H9 (cell line): ENCODE measurements at regions not wholly inside any gene's neighbourhood (a gene's known extent, or its start where the extent isn't known, plus 50 kb on each side); places are given as distances from the start of the nearest gene placed in this dataset.

Experiments used
- DNase-seq: peaks from one replicate; pipeline ENCODE4 v3.0.0-alpha.2; 2017
- H2AFZ ChIP-seq: one replicate; pipeline ENCODE4 v1.6.1; 2013; ENCODE audit warnings: mild to moderate bottlenecking, low read length, control low read depth, moderate library complexity
- H2AK5ac ChIP-seq: 2 replicates; pipeline ENCODE4 v1.6.1; 2013; ENCODE audit warnings: low read length, control low read depth, mixed read lengths; ENCODE audit not compliant: insufficient read length
- H2BK120ac ChIP-seq: one replicate; pipeline ENCODE4 v1.6.1; 2013; ENCODE audit warnings: low read depth, mild to moderate bottlenecking, low read length, control low read depth, inconsistent platforms; ENCODE audit not compliant: poor library complexity, severe bottlenecking
- H2BK12ac ChIP-seq: 2 replicates; pipeline ENCODE4 v1.6.1; 2013; ENCODE audit warnings: low read length, control low read depth, mixed read lengths, low read depth; ENCODE audit not compliant: insufficient read length
- H2BK15ac ChIP-seq: 2 replicates; pipeline ENCODE4 v1.6.1; 2013; ENCODE audit warnings: low read depth, low read length, control low read depth
- H2BK20ac ChIP-seq: one replicate; pipeline ENCODE4 v1.6.1; 2013; ENCODE audit warnings: low read depth, mild to moderate bottlenecking, low read length, control low read depth, inconsistent platforms; ENCODE audit not compliant: poor library complexity, severe bottlenecking
- H2BK5ac ChIP-seq: 2 replicates; pipeline ENCODE4 v1.6.1; 2013; ENCODE audit warnings: low read length, control low read depth, mixed read lengths; ENCODE audit not compliant: insufficient read length
- H3K14ac ChIP-seq: 2 replicates; pipeline ENCODE4 v1.6.1; 2013; ENCODE audit warnings: low read length, control low read depth; ENCODE audit not compliant: insufficient read depth
- H3K18ac ChIP-seq: 2 replicates; pipeline ENCODE4 v1.6.1; 2013; ENCODE audit warnings: low read depth, mild to moderate bottlenecking, mixed read lengths, low read length, control low read depth; ENCODE audit not compliant: insufficient read length
- H3K23ac ChIP-seq: 2 replicates; pipeline ENCODE4 v1.6.1; 2013; ENCODE audit warnings: low read length, control low read depth, mixed read lengths, low read depth; ENCODE audit not compliant: insufficient read length
- H3K23me2 ChIP-seq: 2 replicates; pipeline ENCODE4 v1.6.1; 2013; ENCODE audit warnings: low read depth, mild to moderate bottlenecking, mixed read lengths, low read length, control low read depth; ENCODE audit not compliant: insufficient read length, poor library complexity, severe bottlenecking
- H3K27ac ChIP-seq: 2 replicates; pipeline ENCODE4 v1.5.1; 2013; ENCODE audit warnings: low read length, control low read depth, mixed read lengths, low read depth; ENCODE audit not compliant: insufficient read length
- H3K27me3 ChIP-seq: 2 replicates; pipeline ENCODE4 v1.6.1; 2013; ENCODE audit warnings: low read length, control low read depth, inconsistent platforms; ENCODE audit not compliant: insufficient read depth
- H3K4ac ChIP-seq: 2 replicates; pipeline ENCODE4 v1.6.1; 2013; ENCODE audit warnings: low read depth, mild to moderate bottlenecking, control low read depth, inconsistent platforms, low read length, moderate library complexity
- H3K4me1 ChIP-seq: 2 replicates; pipeline ENCODE4 v1.6.1; 2013; ENCODE audit warnings: low read length, control low read depth, inconsistent platforms; ENCODE audit not compliant: insufficient read depth
- H3K4me2 ChIP-seq: 2 replicates; pipeline ENCODE4 v1.6.1; 2013; ENCODE audit warnings: low read length, control low read depth, mixed read lengths; ENCODE audit not compliant: insufficient read length, insufficient read depth
- H3K56ac ChIP-seq: 2 replicates; pipeline ENCODE4 v1.6.1; 2013; ENCODE audit warnings: low read depth, mild to moderate bottlenecking, mixed read lengths, low read length, control low read depth; ENCODE audit not compliant: insufficient read length
- H3K79me1 ChIP-seq: 2 replicates; pipeline ENCODE4 v1.6.1; 2013; ENCODE audit warnings: low read depth, mild to moderate bottlenecking, moderate library complexity, low read length, control low read depth, inconsistent platforms; ENCODE audit not compliant: insufficient read depth, poor library complexity, severe bottlenecking
- H3K79me2 ChIP-seq: 2 replicates; pipeline ENCODE4 v1.6.1; 2013; ENCODE audit warnings: low read length, control low read depth, inconsistent platforms; ENCODE audit not compliant: insufficient read depth
- H3K9ac ChIP-seq: 2 replicates; pipeline ENCODE4 v1.6.1; 2013; ENCODE audit warnings: low read length, control low read depth, mixed read lengths; ENCODE audit not compliant: insufficient read length; ENCODE audit errors: extremely low read depth
- H3K9me3 ChIP-seq: one replicate; pipeline ENCODE4 v1.6.1; 2013; ENCODE audit warnings: low read depth, low read length, inconsistent platforms; ENCODE audit not compliant: control insufficient read depth
- H3T11ph ChIP-seq: one replicate; pipeline ENCODE4 v1.6.1; 2013; ENCODE audit warnings: mild to moderate bottlenecking, low read length, control low read depth, inconsistent platforms
- H4K20me1 ChIP-seq: one replicate; pipeline ENCODE4 v1.6.1; 2013; ENCODE audit not compliant: control insufficient read depth, insufficient read length, insufficient read depth
- H4K5ac ChIP-seq: 2 replicates; pipeline ENCODE4 v1.6.1; 2013; ENCODE audit warnings: low read depth, mild to moderate bottlenecking, mixed read lengths, low read length, control low read depth; ENCODE audit not compliant: insufficient read length
- H4K8ac ChIP-seq: replicated peaks from 2 replicates; pipeline ENCODE4 v1.6.1; 2013; ENCODE audit warnings: low read length, control low read depth, mixed read lengths, low read depth; ENCODE audit not compliant: insufficient read length
- H4K91ac ChIP-seq: 2 replicates; pipeline ENCODE4 v1.6.1; 2013; ENCODE audit warnings: low read depth, mild to moderate bottlenecking, moderate library complexity, mixed read lengths, low read length, control low read depth; ENCODE audit not compliant: insufficient read length
- H3K27ac Mint-ChIP-seq, 3 experiments: 2 replicates in 2 of 3; 3 replicates in 1 of 3; pipeline ENCODE4 v1.8.0; 2020 to 2021; ENCODE audit warnings: mixed read lengths in 3 of 3, mild to moderate bottlenecking in 1 of 3, moderate library complexity in 1 of 3
- H3K27me3 Mint-ChIP-seq: 2 replicates; pipeline ENCODE4 v1.8.0; 2021; ENCODE audit warnings: low read depth, mild to moderate bottlenecking, moderate library complexity, mixed read lengths
- H3K36me3 Mint-ChIP-seq, 3 experiments: 2 replicates in 2 of 3; 3 replicates in 1 of 3; pipeline ENCODE4 v1.8.0; 2020 to 2021; ENCODE audit warnings: low read depth in 3 of 3, mixed read lengths in 3 of 3; ENCODE audit not compliant: insufficient read depth in 1 of 3
- H3K4me1 Mint-ChIP-seq, 2 experiments: 2 replicates each; pipeline ENCODE4 v1.8.0; 2020; ENCODE audit warnings: mixed read lengths in 2 of 2
- H3K4me3 Mint-ChIP-seq, 2 experiments: 2 replicates in 1 of 2; 3 replicates in 1 of 2; pipeline ENCODE4 v1.8.0; 2020 to 2021; ENCODE audit warnings: mild to moderate bottlenecking in 2 of 2, mixed read lengths in 2 of 2, moderate library complexity in 1 of 2
- H3K9me3 Mint-ChIP-seq, 2 experiments: 2 replicates in 1 of 2; 3 replicates in 1 of 2; pipeline ENCODE4 v1.8.0; 2020; ENCODE audit warnings: mild to moderate bottlenecking in 2 of 2, mixed read lengths in 2 of 2, moderate library complexity in 1 of 2
- CTCF ChIP-seq: fragments of 200-600 bp; sonication (generic); conservative IDR thresholded peaks from 3 replicates; pipeline ENCODE4 v1.8.0; 2021; ENCODE audit warnings: antibody characterized with exemption, mild to moderate bottlenecking
- WGBS: extraction: QIAGEN DNeasy Blood & Tissue Kit; methylation state at CpG from one replicate; pipeline ENCODE4 v1.1.7; 2013; ENCODE audit warnings: missing lambda C conversion rate, low lambda C conversion rate, mixed read lengths; ENCODE audit not compliant: insufficient read length; ENCODE audit errors: extremely low coverage; 5-methylcytosine and 5-hydroxymethylcytosine counted together

DNA sequence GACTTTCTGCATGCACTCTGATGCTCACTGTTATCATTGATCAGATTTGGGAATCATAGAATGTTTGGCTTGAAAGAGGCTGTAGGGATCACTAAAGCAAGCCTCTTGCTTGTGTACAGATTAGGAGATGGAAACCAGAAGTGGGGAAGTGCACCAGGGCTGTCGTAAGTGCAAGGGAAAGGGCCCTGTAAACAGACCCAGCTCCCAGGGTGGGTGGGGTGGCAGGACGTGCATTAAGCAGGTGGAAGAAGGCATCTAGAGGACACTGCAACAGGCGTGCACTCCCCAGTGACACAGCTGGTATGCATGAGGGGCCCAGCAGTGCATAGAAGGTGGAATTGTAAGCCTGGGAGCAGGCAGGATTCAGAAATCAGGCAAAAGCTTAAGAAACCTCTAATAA lies 58.0 kb upstream of the SLC7A14 start:
- Histone ChIP-seq H3K27me3 (no peaks in the 10 kb centered on the region), H2BK20ac (no peak overlapping the region), H2BK120ac (no peak overlapping the region), H3K18ac (no peak overlapping the region), H3K56ac (no peak overlapping the region), H2BK12ac (no peak overlapping the region), H3K4me2 (no peak overlapping the region), H3K79me2 (no peaks in the 10 kb centered on the region), H3K9ac (no peak overlapping the region), H4K5ac (no peak overlapping the region), H4K91ac (no peak overlapping the region), H3K23me2 (no peaks in the 10 kb centered on the region), H2AFZ (no peak overlapping the region), H3K9me3 (no peaks in the 10 kb centered on the region), H3K4ac (no peak overlapping the region), H3K27ac (no peak overlapping the region), H3K79me1 (no peaks in the 10 kb centered on the region), H2AK5ac (no peak overlapping the region), H3K4me1 (no peaks in the 10 kb centered on the region), H3T11ph (no peak overlapping the region), H3K14ac (no peak overlapping the region), H2BK5ac (no peak overlapping the region), H4K8ac (no peak overlapping the region), H4K20me1 (no peaks in the 10 kb centered on the region), H2BK15ac (no peak overlapping the region), H3K23ac (no peak overlapping the region)
- H3K27me3 Mint-ChIP-seq: no peaks in the 10 kb centered on the region; the same call in none of the 2 replicates
- no peaks in the 10 kb centered on the region; a peak in 2 of 7 replicates for H3K36me3 Mint-ChIP-seq
- WGBS: no CpG with 5 or more reads among the region's 3 CpGs
- H3K27ac Mint-ChIP-seq: no peak overlapping the region
- DNase-seq: no peak
- H3K9me3 Mint-ChIP-seq: peaks cover 0 to 3% of the 10 kb centered on the region in 2 experiments; a peak in 4 of 5 replicates
- H3K4me1 Mint-ChIP-seq: no peaks in the 10 kb centered on the region
- no peak overlapping the region for H3K4me3 Mint-ChIP-seq
- no peak for TF ChIP-seq CTCF
